ENCODE measurements at regions not wholly inside any gene's neighbourhood (a gene's known extent, or its start where the extent isn't known, plus 50 kb on each side); places are given as distances from the start of the nearest gene placed in this dataset.

DNA sequence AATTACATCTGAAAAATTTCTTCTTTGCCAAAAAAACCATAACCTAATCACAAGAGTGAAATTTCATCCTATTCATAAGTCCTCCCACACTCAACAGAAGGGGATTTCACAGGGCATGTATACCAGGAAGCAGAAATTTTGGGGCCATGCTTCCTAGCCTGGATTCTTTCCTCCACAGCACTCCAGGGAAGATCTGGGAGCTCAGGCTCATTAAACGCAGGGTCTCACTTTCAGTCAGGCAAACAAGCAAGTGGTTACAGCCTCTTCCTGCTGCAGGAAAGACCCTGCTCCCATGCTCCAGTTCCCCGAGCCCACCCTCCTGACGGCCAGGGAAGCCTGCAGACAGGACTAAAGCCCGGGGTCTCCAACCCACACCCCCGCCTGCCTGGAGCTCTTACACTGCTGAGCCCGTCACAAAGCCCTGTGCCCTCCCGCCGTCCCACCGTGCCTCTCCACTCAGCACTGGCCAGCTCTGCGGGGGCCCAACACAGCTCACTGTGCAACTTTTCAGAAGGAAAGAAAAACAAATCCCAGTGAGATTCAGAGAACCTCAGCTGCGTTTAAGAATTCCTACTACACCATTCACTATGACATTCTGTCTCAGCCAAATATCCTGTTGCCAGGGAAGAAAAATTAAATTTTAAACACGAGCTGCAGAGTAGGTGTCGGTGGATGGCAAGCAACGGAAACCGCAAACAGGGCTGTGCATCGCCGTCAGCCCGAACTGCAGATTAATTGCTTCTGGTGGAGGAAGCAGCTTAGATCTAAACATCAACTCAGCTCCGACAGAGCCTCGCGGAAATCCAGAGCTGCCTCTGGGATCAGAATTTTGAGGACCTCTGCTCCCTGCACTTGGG is 106.7 kb upstream of the SFSWAP start:
- H2BK12ac ChIP-seq (ENCODE audit: low read length), result no peak overlapping the region
- no peak overlapping the region for H3K27ac ChIP-seq (ENCODE audit: low read depth, low read length)
- H3K79me1 ChIP-seq (ENCODE audit: low read length), result no peaks in the 10 kb centered on the region
- H2BK120ac ChIP-seq (ENCODE audit: insufficient read depth, low read length, poor library complexity), result no peak overlapping the region
- H3K18ac ChIP-seq (ENCODE audit: low read length), result no peak overlapping the region
- H3K4me3 ChIP-seq (ENCODE audit: low read depth, low read length), result no peak overlapping the region
- no peak overlapping the region for H3K4ac ChIP-seq (ENCODE audit: low read depth, low read length)
- H2BK5ac ChIP-seq (ENCODE audit: low read depth, low read length, poor library complexity), result no peak overlapping the region
- H3K14ac ChIP-seq (ENCODE audit: low read length), result no peak overlapping the region
- WGBS (ENCODE audit: extremely low coverage, insufficient coverage, insufficient read length), result no CpG with 5 or more reads among the region's 21 CpGs
- no peaks in the 10 kb centered on the region for H3K9me3 ChIP-seq (ENCODE audit: insufficient read depth, low read depth, low read length)
- no peak overlapping the region for H4K8ac ChIP-seq (ENCODE audit: low read depth, low read length)
- H3K4me2 ChIP-seq (ENCODE audit: low read length), result no peak overlapping the region
- no peak overlapping the region for H2AK5ac ChIP-seq (ENCODE audit: low read length)
- H4K91ac ChIP-seq (ENCODE audit: low read depth, low read length), result no peak overlapping the region
- no peaks in the 10 kb centered on the region for H3K4me1 ChIP-seq (ENCODE audit: control insufficient read depth in 1 of 2, insufficient read depth in 2 of 2, low read length in 2 of 2)
- no peaks in the 10 kb centered on the region for H3K27me3 ChIP-seq (ENCODE audit: insufficient read depth, low read length)
- H3K9ac ChIP-seq (ENCODE audit: low read length), result no peak overlapping the region
- H3K23ac ChIP-seq (ENCODE audit: low read length), result no peak overlapping the region
- no peak for DNase-seq
- no peaks in the 10 kb centered on the region for H3K36me3 ChIP-seq (ENCODE audit: control insufficient read depth in 1 of 2, insufficient read depth in 2 of 2, low read length in 2 of 2)
- H2AFZ ChIP-seq (ENCODE audit: insufficient read depth, low read length, poor library complexity), result no peak overlapping the region
- no peaks in the 10 kb centered on the region for H3K79me2 ChIP-seq (ENCODE audit: control insufficient read depth, insufficient read depth, low read length, poor library complexity)
- no peak overlapping the region for H4K12ac ChIP-seq (ENCODE audit: low read depth, low read length)

DNA sequence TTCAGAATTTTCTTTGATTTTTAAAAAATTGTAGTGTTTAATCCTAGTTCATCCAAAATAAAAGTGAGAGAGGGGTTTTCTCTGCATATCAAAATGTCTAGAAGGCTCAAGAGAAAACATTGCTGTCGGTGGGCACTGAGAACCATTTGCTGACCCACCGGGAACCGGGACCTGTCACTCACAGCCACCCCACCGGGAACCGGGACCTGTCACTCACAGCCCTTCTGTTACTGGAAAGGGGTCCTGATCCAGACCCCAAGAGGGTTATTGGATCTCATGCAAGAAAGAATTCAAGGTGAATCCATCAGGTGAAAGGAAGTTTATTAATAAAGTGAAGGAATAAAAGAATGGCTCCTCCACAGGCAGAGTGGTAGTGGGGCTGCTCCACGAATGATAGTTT is 106.0 kb upstream of the SFSWAP start:
- Histone ChIP-seq H4K8ac (ENCODE audit: low read depth, low read length) (no peak overlapping the region), H3K14ac (ENCODE audit: low read length) (no peak overlapping the region), H3K9ac (ENCODE audit: low read length) (no peak overlapping the region), H2AK5ac (ENCODE audit: low read length) (no peak overlapping the region), H3K27me3 (ENCODE audit: insufficient read depth, low read length) (no peaks in the 10 kb centered on the region), H3K23ac (ENCODE audit: low read length) (no peak overlapping the region), H3K79me2 (ENCODE audit: control insufficient read depth, insufficient read depth, low read length, poor library complexity) (no peaks in the 10 kb centered on the region), H3K36me3 (ENCODE audit: control insufficient read depth in 1 of 2, insufficient read depth in 2 of 2, low read length in 2 of 2) (no peaks in the 10 kb centered on the region), H4K91ac (ENCODE audit: low read depth, low read length) (no peak overlapping the region), H2AFZ (ENCODE audit: insufficient read depth, low read length, poor library complexity) (no peak overlapping the region), H3K4me1 (ENCODE audit: control insufficient read depth in 1 of 2, insufficient read depth in 2 of 2, low read length in 2 of 2) (no peaks in the 10 kb centered on the region), H2BK12ac (ENCODE audit: low read length) (no peak overlapping the region), H3K27ac (ENCODE audit: low read depth, low read length) (no peak overlapping the region), H3K4me2 (ENCODE audit: low read length) (no peak overlapping the region), H4K12ac (ENCODE audit: low read depth, low read length) (no peak overlapping the region), H3K9me3 (ENCODE audit: insufficient read depth, low read depth, low read length) (no peaks in the 10 kb centered on the region), H3K4ac (ENCODE audit: low read depth, low read length) (no peak overlapping the region), H2BK120ac (ENCODE audit: insufficient read depth, low read length, poor library complexity) (no peak overlapping the region), H3K79me1 (ENCODE audit: low read length) (no peaks in the 10 kb centered on the region), H3K4me3 (ENCODE audit: low read depth, low read length) (no peak overlapping the region), H2BK5ac (ENCODE audit: low read depth, low read length, poor library complexity) (no peak overlapping the region), H3K18ac (ENCODE audit: low read length) (no peak overlapping the region)
- DNase-seq, result no peak
- no CpG with 5 or more reads among the region's 6 CpGs for WGBS (ENCODE audit: extremely low coverage, insufficient coverage, insufficient read length)

DNA sequence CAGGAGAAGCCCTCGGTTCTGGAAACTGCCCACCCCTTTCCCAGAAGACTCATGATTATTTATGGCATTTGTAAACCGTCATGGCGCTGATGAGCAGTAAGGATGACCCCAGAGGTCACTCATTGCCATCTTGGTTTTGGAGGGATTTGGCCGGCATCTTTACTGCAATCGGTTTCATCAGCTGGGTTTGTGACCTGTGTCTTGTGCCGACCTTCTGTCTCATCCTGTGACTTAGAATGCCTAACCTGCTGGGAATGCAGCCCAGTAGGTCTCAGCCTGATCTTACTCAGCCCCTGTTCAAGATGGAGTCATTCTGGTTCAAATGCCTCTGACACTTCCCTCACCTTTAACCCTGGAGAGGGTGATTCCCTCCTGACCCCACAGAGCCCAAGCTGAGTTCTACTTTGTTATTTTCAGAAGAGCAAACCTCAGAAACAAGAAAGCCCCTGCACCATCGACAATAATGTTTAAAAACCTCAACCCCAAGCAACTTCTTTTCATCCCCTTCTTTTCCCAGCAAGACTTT is 105.5 kb upstream of the SFSWAP start:
- H3K9ac ChIP-seq (ENCODE audit: low read length), result no peak overlapping the region
- no peak overlapping the region for H3K4ac ChIP-seq (ENCODE audit: low read depth, low read length)
- no peaks in the 10 kb centered on the region for H3K36me3 ChIP-seq (ENCODE audit: control insufficient read depth in 1 of 2, insufficient read depth in 2 of 2, low read length in 2 of 2)
- WGBS (ENCODE audit: extremely low coverage, insufficient coverage, insufficient read length), result no CpG with 5 or more reads among the region's 7 CpGs
- no peak overlapping the region for H4K12ac ChIP-seq (ENCODE audit: low read depth, low read length)
- no peak overlapping the region for H3K18ac ChIP-seq (ENCODE audit: low read length)
- no peak overlapping the region for H2BK5ac ChIP-seq (ENCODE audit: low read depth, low read length, poor library complexity)
- DNase-seq, result peak in 1 of 2 donors; percentile 29
- no peak overlapping the region for H4K91ac ChIP-seq (ENCODE audit: low read depth, low read length)
- no peaks in the 10 kb centered on the region for H3K27me3 ChIP-seq (ENCODE audit: insufficient read depth, low read length)
- no peak overlapping the region for H2AFZ ChIP-seq (ENCODE audit: insufficient read depth, low read length, poor library complexity)
- H3K27ac ChIP-seq (ENCODE audit: low read depth, low read length), result no peak overlapping the region
- H2BK12ac ChIP-seq (ENCODE audit: low read length), result no peak overlapping the region
- H4K8ac ChIP-seq (ENCODE audit: low read depth, low read length), result no peak overlapping the region
- no peak overlapping the region for H2BK120ac ChIP-seq (ENCODE audit: insufficient read depth, low read length, poor library complexity)
- no peaks in the 10 kb centered on the region for H3K79me1 ChIP-seq (ENCODE audit: low read length)
- no peaks in the 10 kb centered on the region for H3K79me2 ChIP-seq (ENCODE audit: control insufficient read depth, insufficient read depth, low read length, poor library complexity)
- H3K4me3 ChIP-seq (ENCODE audit: low read depth, low read length), result no peak overlapping the region
- H3K23ac ChIP-seq (ENCODE audit: low read length), result no peak overlapping the region
- no peak overlapping the region for H3K14ac ChIP-seq (ENCODE audit: low read length)
- H3K4me1 ChIP-seq (ENCODE audit: control insufficient read depth in 1 of 2, insufficient read depth in 2 of 2, low read length in 2 of 2), result no peaks in the 10 kb centered on the region
- H2AK5ac ChIP-seq (ENCODE audit: low read length), result no peak overlapping the region
- no peaks in the 10 kb centered on the region for H3K9me3 ChIP-seq (ENCODE audit: insufficient read depth, low read depth, low read length)
- no peak overlapping the region for H3K4me2 ChIP-seq (ENCODE audit: low read length)

DNA sequence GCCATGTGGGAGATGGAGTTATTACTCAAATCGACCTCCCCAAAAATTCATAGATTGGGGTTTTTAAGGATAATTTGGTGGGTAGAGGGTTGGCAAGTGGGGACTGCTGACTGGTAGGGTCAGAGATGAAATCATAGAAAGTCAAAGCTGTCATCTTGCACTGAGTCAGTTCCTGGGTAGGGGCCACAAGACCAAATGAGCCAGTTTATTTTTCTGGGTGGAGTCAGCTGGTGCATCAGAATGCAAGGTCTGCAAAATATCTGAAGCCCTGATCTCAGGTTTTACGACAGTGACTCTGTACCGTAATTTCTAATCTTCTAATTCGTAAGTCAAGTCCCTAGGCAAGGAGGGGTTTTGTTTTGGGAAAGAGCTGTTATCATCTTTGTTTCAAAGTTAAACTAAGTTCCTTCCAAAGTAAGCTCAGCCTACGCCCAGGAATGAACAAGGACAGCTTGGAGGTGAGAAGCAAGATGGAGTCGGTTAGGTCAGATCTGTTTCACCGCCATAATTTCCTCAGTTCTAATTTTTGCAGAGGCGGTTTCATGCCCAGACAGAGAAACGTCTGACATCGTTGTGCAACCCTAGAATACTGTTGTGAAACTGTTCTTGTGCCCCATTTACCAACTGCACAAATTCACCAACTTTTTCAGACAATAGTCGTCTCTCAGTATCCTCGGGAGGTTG is 104.5 kb upstream of the SFSWAP start:
- H2BK5ac ChIP-seq (ENCODE audit: low read depth, low read length, poor library complexity), result no peak overlapping the region
- no peaks in the 10 kb centered on the region for H3K79me2 ChIP-seq (ENCODE audit: control insufficient read depth, insufficient read depth, low read length, poor library complexity)
- DNase-seq, result no peak
- no peak overlapping the region for H4K8ac ChIP-seq (ENCODE audit: low read depth, low read length)
- H3K18ac ChIP-seq (ENCODE audit: low read length), result no peak overlapping the region
- H2BK120ac ChIP-seq (ENCODE audit: insufficient read depth, low read length, poor library complexity), result no peak overlapping the region
- no peak overlapping the region for H4K91ac ChIP-seq (ENCODE audit: low read depth, low read length)
- H2AFZ ChIP-seq (ENCODE audit: insufficient read depth, low read length, poor library complexity), result no peak overlapping the region
- no peak overlapping the region for H2BK12ac ChIP-seq (ENCODE audit: low read length)
- no peak overlapping the region for H3K4me2 ChIP-seq (ENCODE audit: low read length)
- H3K4ac ChIP-seq (ENCODE audit: low read depth, low read length), result no peak overlapping the region
- no peaks in the 10 kb centered on the region for H3K27me3 ChIP-seq (ENCODE audit: insufficient read depth, low read length)
- no peak overlapping the region for H4K12ac ChIP-seq (ENCODE audit: low read depth, low read length)
- H3K36me3 ChIP-seq (ENCODE audit: control insufficient read depth in 1 of 2, insufficient read depth in 2 of 2, low read length in 2 of 2), result no peaks in the 10 kb centered on the region
- no CpG with 5 or more reads among the region's 12 CpGs for WGBS (ENCODE audit: extremely low coverage, insufficient coverage, insufficient read length)
- H3K9ac ChIP-seq (ENCODE audit: low read length), result no peak overlapping the region
- H2AK5ac ChIP-seq (ENCODE audit: low read length), result no peak overlapping the region
- no peaks in the 10 kb centered on the region for H3K9me3 ChIP-seq (ENCODE audit: insufficient read depth, low read depth, low read length)
- no peak overlapping the region for H3K14ac ChIP-seq (ENCODE audit: low read length)
- H3K4me1 ChIP-seq (ENCODE audit: control insufficient read depth in 1 of 2, insufficient read depth in 2 of 2, low read length in 2 of 2), result no peaks in the 10 kb centered on the region
- no peak overlapping the region for H3K23ac ChIP-seq (ENCODE audit: low read length)
- H3K27ac ChIP-seq (ENCODE audit: low read depth, low read length), result no peak overlapping the region
- no peaks in the 10 kb centered on the region for H3K79me1 ChIP-seq (ENCODE audit: low read length)
- no peak overlapping the region for H3K4me3 ChIP-seq (ENCODE audit: low read depth, low read length)

Measured in trophoblast cell (in vitro differentiated cells and primary cell).